ENCODE measurements at regions not wholly inside any gene's neighbourhood (a gene's known extent, or its start where the extent isn't known, plus 50 kb on each side); places are given as distances from the start of the nearest gene placed in this dataset.
"Not testable (repeated sequence)": the region's sequence is repeated elsewhere in the genome, so short reads cannot be mapped to it uniquely, and the experiment has no call there.

- DNase-seq (ENCODE audit: low read depth) = no peak
- H3K4me3 ChIP-seq (ENCODE audit: low read depth, low read length) = no peak overlapping the region
- no peak for TF ChIP-seq CTCF (conservative IDR thresholded peaks at IDR 0.05; ENCODE audit: low read depth, low read length)
These were observed 269.3 kb downstream of the ACTRT1 start for GRCh38 chrX:127782904-127783303.

- TF ChIP-seq CTCF (conservative IDR thresholded peaks at IDR 0.05; ENCODE audit: low read depth, low read length) = no peak
These were observed 287.5 kb downstream of the ACTRT1 start for GRCh38 chrX:127764674-127765073.

GRCh38 chrX:127762663-127763062 is 289.5 kb downstream of the ACTRT1 start:
- no peak for DNase-seq (ENCODE audit: low read depth)
- no peak overlapping the region for H3K4me3 ChIP-seq (ENCODE audit: low read depth, low read length)
- no peak for TF ChIP-seq CTCF (conservative IDR thresholded peaks at IDR 0.05; ENCODE audit: low read depth, low read length)

More at GRCh38 chrX:127764674-127765073, 287.5 kb downstream of the ACTRT1 start:
- H3K4me3 ChIP-seq (ENCODE audit: low read depth, low read length) = no peak overlapping the region
- DNase-seq (ENCODE audit: low read depth) = no peak

GRCh38 chrX:127732709-127733108 is 319.5 kb downstream of the ACTRT1 start:
- no peak for DNase-seq (ENCODE audit: low read depth)
- TF ChIP-seq CTCF (conservative IDR thresholded peaks at IDR 0.05; ENCODE audit: low read depth, low read length) = no peak
- H3K4me3 ChIP-seq (ENCODE audit: low read depth, low read length) = no peak overlapping the region

DNA sequence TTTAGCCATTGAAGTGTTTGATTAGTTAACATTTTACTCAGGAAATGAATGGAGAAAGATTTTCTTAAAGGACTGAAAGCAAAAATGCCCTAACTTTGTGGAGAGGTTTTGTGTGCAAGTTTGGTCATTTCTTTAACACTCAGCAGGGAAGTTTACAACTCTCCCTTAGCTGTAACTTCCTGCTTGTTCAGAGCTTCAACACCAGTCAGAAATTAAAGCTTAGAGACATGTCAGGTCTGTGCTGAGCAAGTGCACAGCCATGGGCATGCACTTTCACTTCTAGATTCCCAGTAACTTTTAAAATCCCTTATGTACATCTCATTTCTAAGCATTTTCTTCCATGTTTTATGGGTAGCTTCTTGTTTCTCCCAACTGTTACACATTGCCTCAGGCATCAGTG is 326.0 kb downstream of the ACTRT1 start:
- no peak for DNase-seq (ENCODE audit: low read depth)
- H3K4me3 ChIP-seq (ENCODE audit: low read depth, low read length) = peak overlapping the region; percentile 5
- no peak for TF ChIP-seq CTCF (conservative IDR thresholded peaks at IDR 0.05; ENCODE audit: low read depth, low read length)

- no peak for DNase-seq (ENCODE audit: low read depth)
- TF ChIP-seq CTCF (conservative IDR thresholded peaks at IDR 0.05; ENCODE audit: low read depth, low read length) = no peak
- no peak overlapping the region for H3K4me3 ChIP-seq (ENCODE audit: low read depth, low read length)
These were observed 344.0 kb downstream of the ACTRT1 start for GRCh38 chrX:127708155-127708554.

DNA sequence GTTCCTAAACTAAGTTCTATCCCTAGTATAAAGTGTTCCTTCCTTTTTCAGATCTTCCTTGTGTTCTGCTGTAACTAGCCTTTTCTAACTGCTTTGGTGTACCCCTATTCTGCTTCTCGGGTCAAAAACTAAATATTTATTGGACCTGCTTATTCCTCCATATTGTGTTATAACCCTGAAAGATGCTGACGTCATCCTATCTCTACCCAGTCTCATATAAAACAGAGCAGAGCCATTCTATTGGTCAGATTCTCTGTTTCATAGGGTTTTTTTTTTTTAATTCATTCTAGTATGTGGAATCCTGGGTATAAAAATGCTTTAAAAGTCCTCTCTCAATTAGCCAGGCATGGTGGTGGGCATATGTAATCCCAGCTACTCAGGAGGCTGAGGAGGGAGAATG is 349.7 kb downstream of the ACTRT1 start:
- DNase-seq (ENCODE audit: low read depth) = no peak
- no peak for TF ChIP-seq CTCF (conservative IDR thresholded peaks at IDR 0.05; ENCODE audit: low read depth, low read length)
- no peak overlapping the region for H3K4me3 ChIP-seq (ENCODE audit: low read depth, low read length)

DNA sequence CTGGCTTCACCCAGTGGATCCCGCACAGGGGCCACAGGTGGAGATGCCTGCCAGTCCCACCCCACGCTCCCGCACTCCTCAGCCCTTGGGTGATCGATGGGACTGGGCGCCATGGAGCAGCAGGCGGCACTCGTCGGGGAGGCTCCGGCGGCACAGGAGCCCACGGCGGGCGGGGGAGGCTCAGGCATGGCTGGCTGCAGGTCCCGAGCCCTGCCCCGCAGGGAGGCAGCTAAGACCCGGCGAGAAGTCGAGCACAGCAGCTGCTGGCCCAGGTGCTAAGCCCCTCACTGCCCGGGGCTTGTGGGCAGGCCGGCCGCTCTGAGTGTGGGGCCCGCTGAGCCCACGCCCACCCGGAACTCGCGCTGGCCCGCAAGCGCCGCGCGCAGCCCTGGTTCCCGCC is 389.3 kb downstream of the ACTRT1 start:
- DNase-seq (ENCODE audit: low read depth); H3K4me3 ChIP-seq (ENCODE audit: low read depth, low read length): not testable (repeated sequence)
